Loucy (cell line): ENCODE measurements at regions not wholly inside any gene's neighbourhood (a gene's known extent, or its start where the extent isn't known, plus 50 kb on each side); places are given as distances from the start of the nearest gene placed in this dataset.

ENCODE experiments used
- H2AFZ ChIP-seq: fragments of 200-600 bp; sonication (generic); 2 replicates; pipeline ENCODE4 v1.6.0; 2016; ENCODE audit warnings: antibody characterized with exemption, mild to moderate bottlenecking, low read length, moderate library complexity
- H3F3A ChIP-seq: fragments of 200-600 bp; 2 replicates; pipeline ENCODE4 v1.6.0; 2016; ENCODE audit warnings: antibody characterized with exemption, low read depth, mild to moderate bottlenecking
- H3K27me3 ChIP-seq: fragments of 200-600 bp; sonication (generic); 2 replicates; pipeline ENCODE4 v1.6.1; 2014; ENCODE audit warnings: low read length, mild to moderate bottlenecking; ENCODE audit not compliant: insufficient read depth, poor library complexity, severe bottlenecking
- H3K36me3 ChIP-seq: fragments of 200-600 bp; sonication (generic); 2 replicates; pipeline ENCODE4 v1.6.1; 2016; ENCODE audit warnings: low read length; ENCODE audit not compliant: insufficient read depth
- H3K4me1 ChIP-seq: fragments of 200-600 bp; sonication (generic); 2 replicates; pipeline ENCODE4 v1.5.1; 2014; ENCODE audit warnings: low read length, mild to moderate bottlenecking; ENCODE audit not compliant: insufficient read depth, poor library complexity, severe bottlenecking
- H3K4me2 ChIP-seq: fragments of 200-600 bp; sonication (generic); 2 replicates; pipeline ENCODE4 v1.6.0; 2014; ENCODE audit warnings: antibody characterized with exemption, low read length, low read depth, mild to moderate bottlenecking; ENCODE audit not compliant: poor library complexity, severe bottlenecking
- H3K4me3 ChIP-seq: fragments of 200-600 bp; sonication (generic); 2 replicates; pipeline ENCODE4 v1.5.1; 2014; ENCODE audit warnings: low read length, mild to moderate bottlenecking, mixed read lengths; ENCODE audit not compliant: poor library complexity, severe bottlenecking
- H3K79me2 ChIP-seq: fragments of 200-600 bp; sonication (generic); 2 replicates; pipeline ENCODE4 v1.6.1; 2014; ENCODE audit warnings: low read length; ENCODE audit not compliant: insufficient read depth
- H3K9ac ChIP-seq: fragments of 200-600 bp; sonication (generic); 2 replicates; pipeline ENCODE4 v1.6.0; 2014; ENCODE audit warnings: mild to moderate bottlenecking, low read depth, low read length, moderate library complexity; ENCODE audit not compliant: poor library complexity, severe bottlenecking
- H3K9me2 ChIP-seq: fragments of 200-600 bp; sonication (generic); replicated peaks from 2 replicates; pipeline ENCODE4 v1.6.1; 2016; ENCODE audit warnings: low read depth, low read length, mixed read lengths
- H3K9me3 ChIP-seq: fragments of 200-600 bp; sonication (generic); 2 replicates; pipeline ENCODE4 v1.6.1; 2014; ENCODE audit warnings: mild to moderate bottlenecking, antibody characterized with exemption, low read length, low read depth; ENCODE audit not compliant: insufficient read depth
- H4K20me1 ChIP-seq: fragments of 200-600 bp; sonication (generic); 2 replicates; pipeline ENCODE4 v1.6.0; 2014; ENCODE audit warnings: antibody characterized with exemption, low read length, mild to moderate bottlenecking; ENCODE audit not compliant: insufficient read depth, poor library complexity, severe bottlenecking
- CTCF ChIP-seq: fragments of 200-600 bp; sonication (generic); conservative IDR thresholded peaks from 2 replicates; pipeline ENCODE4 v1.5.1; 2014; ENCODE audit warnings: mild to moderate bottlenecking, antibody characterized with exemption, low read length
- EZH2phosphoT487 ChIP-seq: fragments of 200-600 bp; IDR thresholded peaks from 2 replicates; pipeline ENCODE4 v1.6.1; 2018; ENCODE audit warnings: antibody characterized with exemption, mild to moderate bottlenecking, moderate library complexity, borderline replicate concordance

DNA sequence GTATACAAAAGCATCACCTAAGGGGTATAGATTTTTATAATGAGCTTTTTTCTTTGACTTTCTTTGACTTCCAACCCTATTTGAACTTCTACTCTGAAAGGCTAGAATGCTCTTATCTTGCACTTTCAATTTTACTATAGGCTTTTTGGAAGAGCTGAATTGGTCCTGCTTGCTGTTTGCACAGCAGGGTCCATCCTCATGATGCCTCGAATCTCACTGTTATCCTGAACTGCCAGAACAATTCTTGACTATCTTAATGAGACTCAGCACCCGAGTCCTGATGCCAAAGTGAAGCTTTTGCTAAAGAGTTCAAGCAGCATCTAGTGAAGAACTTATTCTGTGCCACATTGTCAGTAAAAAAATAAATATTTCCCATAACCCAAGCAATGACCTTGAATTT lies 488.3 kb upstream of the ANO5 start:
- H3K36me3 ChIP-seq = no peaks in the 10 kb centered on the region
- no peaks in the 10 kb centered on the region for H3K9me3 ChIP-seq
- H3F3A ChIP-seq = no peaks in the 10 kb centered on the region
- H3K4me3 ChIP-seq = no peak overlapping the region
- H3K9ac ChIP-seq = no peak overlapping the region
- H3K4me2 ChIP-seq = no peak overlapping the region
- no peak overlapping the region for H2AFZ ChIP-seq
- TF ChIP-seq EZH2phosphoT487 (no peak), CTCF (no peak)
- H3K4me1 ChIP-seq = no peaks in the 10 kb centered on the region
- H4K20me1 ChIP-seq = no peaks in the 10 kb centered on the region
- no peaks in the 10 kb centered on the region for H3K9me2 ChIP-seq
- no peaks in the 10 kb centered on the region for H3K79me2 ChIP-seq
- no peaks in the 10 kb centered on the region for H3K27me3 ChIP-seq

DNA sequence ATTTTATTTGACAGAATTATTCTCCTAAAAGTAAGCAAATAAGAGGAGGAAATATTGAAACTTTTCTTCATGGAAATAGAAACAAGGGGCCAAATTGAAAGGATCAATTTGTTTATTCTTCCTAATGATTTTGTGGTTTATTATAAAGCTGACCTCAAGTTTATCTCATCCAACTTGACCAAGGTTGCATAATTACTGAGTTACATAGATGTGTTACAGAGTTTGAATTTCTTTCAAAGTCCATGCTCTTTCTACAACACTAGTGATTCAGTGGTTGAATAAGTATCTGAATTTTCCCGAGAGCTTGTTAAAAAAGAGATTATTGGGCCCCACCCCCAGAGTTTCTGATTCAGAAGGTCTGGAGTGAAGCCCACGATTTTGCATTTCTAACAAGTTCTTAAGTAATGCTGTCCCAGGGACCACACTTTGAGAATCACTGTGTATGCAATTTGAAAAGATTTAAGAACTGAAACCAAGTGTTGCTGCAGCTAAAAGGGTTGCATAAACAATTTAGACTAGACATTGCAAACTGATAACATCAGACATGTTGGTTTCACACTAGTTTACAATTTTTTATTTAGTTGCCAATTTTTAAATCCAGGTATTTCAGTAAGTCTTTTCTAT lies 485.7 kb upstream of the ANO5 start:
- H2AFZ ChIP-seq = no peak overlapping the region
- H3K4me1 ChIP-seq = no peaks in the 10 kb centered on the region
- no peaks in the 10 kb centered on the region for H3F3A ChIP-seq
- H3K4me3 ChIP-seq = no peak overlapping the region
- TF ChIP-seq EZH2phosphoT487 = no peak
- TF ChIP-seq CTCF = no peak
- H3K27me3 ChIP-seq = no peaks in the 10 kb centered on the region
- no peaks in the 10 kb centered on the region for H3K36me3 ChIP-seq
- no peaks in the 10 kb centered on the region for H3K9me3 ChIP-seq
- no peaks in the 10 kb centered on the region for H3K9me2 ChIP-seq
- no peaks in the 10 kb centered on the region for H4K20me1 ChIP-seq
- no peak overlapping the region for H3K9ac ChIP-seq
- H3K79me2 ChIP-seq = no peaks in the 10 kb centered on the region
- no peak overlapping the region for H3K4me2 ChIP-seq

DNA sequence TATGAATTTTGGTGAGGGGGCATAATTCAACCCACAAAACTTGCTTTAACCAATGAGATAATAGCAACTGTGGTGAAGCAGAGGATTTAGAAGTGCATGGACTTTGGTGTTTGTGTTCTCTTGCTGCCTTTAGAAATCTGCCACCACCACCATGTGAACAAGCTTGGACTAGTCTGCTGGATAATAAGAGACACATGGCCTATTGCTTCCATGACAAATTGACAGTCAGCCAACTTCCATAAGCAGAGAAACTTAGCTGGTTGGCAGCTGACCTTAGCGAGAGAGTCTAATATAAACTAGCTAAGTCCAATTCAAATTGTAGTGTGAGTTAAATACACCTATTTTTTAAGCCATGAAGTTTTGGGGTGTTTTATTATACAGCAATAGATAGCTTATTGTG lies 482.1 kb upstream of the ANO5 start:
- Histone ChIP-seq H3K27me3 (no peaks in the 10 kb centered on the region), H3K4me3 (no peak overlapping the region), H3K9me3 (no peaks in the 10 kb centered on the region), H3K9ac (no peak overlapping the region), H3K79me2 (no peaks in the 10 kb centered on the region), H3F3A (no peaks in the 10 kb centered on the region), H2AFZ (no peak overlapping the region), H4K20me1 (no peaks in the 10 kb centered on the region), H3K36me3 (no peaks in the 10 kb centered on the region), H3K9me2 (0 out of 2 replicates have a peak, but pooled peaks cover 7% of the 10 kb centered on the region), H3K4me1 (no peaks in the 10 kb centered on the region), H3K4me2 (no peak overlapping the region)
- TF ChIP-seq EZH2phosphoT487 (no peak), CTCF (no peak)
